ENCODE measurements at regions not wholly inside any gene's neighbourhood (a gene's known extent, or its start where the extent isn't known, plus 50 kb on each side); places are given as distances from the start of the nearest gene placed in this dataset.

DNA sequence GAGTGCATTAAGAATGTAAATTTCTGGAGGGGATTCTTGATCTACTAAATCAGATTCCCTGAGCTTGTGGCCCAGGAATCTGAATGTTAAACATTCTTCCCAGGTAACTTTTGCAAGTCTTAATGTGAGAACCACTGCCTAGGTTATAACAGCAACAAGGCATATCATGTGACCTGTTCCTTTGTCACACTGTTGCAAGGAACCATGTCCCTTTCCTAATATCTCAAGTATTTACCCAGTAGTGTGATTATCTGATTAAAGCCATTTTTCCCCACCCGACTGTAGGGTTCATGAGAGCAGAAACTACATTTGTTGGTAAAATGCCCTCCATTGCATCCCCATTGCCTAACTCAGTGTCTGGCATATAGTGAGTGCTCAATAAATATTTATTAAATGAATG, 112.9 kb upstream of the ATP1A1 start:
- TF ChIP-seq, protein P1, sequence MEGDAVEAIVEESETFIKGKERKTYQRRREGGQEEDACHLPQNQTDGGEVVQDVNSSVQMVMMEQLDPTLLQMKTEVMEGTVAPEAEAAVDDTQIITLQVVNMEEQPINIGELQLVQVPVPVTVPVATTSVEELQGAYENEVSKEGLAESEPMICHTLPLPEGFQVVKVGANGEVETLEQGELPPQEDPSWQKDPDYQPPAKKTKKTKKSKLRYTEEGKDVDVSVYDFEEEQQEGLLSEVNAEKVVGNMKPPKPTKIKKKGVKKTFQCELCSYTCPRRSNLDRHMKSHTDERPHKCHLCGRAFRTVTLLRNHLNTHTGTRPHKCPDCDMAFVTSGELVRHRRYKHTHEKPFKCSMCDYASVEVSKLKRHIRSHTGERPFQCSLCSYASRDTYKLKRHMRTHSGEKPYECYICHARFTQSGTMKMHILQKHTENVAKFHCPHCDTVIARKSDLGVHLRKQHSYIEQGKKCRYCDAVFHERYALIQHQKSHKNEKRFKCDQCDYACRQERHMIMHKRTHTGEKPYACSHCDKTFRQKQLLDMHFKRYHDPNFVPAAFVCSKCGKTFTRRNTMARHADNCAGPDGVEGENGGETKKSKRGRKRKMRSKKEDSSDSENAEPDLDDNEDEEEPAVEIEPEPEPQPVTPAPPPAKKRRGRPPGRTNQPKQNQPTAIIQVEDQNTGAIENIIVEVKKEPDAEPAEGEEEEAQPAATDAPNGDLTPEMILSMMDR (IDR thresholded peaks at IDR 0.05), result no peak
- TF ChIP-seq POLR2A (IDR thresholded peaks at IDR 0.05), result no peak
